GM18505 (cell line): ENCODE measurements at regions not wholly inside any gene's neighbourhood (a gene's known extent, or its start where the extent isn't known, plus 50 kb on each side); places are given as distances from the start of the nearest gene placed in this dataset.
"Not testable (repeated sequence)": the region's sequence is repeated elsewhere in the genome, so short reads cannot be mapped to it uniquely, and the experiment has no call there.

Experiments
- ATAC-seq: cut with Tn5 transposase; IDR thresholded peaks from one replicate; pipeline ENCODE4 v1.9.1; 2021; ENCODE audit not compliant: unreplicated experiment
- POLR2A ChIP-seq: IDR thresholded peaks from 4 replicates; pipeline ENCODE4 v1.6.1; 2011; ENCODE audit warnings: borderline replicate concordance; ENCODE audit not compliant: insufficient read depth, insufficient read length; ENCODE audit errors: extremely low read depth

DNA sequence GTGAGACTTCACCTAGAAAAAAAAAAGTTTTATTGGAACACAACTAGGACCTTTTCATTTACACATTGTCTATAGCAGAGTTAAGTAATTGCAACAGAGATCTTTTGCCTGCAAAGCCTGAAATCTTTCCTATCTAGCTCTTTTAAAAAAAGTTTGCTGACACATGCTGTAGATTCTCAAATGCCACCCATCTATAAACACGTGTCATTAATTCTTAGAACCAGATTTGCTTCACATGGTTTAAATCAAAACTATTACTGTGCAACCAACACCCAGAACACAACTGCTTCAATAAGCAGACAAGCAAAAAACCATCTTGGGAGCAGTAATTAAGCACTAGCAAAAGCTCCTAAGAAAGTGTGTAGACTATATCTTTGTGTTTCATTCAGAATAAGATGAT, 55.0 kb downstream of the OXSM start:
- ATAC-seq, result no peak
- no peak for TF ChIP-seq POLR2A

DNA sequence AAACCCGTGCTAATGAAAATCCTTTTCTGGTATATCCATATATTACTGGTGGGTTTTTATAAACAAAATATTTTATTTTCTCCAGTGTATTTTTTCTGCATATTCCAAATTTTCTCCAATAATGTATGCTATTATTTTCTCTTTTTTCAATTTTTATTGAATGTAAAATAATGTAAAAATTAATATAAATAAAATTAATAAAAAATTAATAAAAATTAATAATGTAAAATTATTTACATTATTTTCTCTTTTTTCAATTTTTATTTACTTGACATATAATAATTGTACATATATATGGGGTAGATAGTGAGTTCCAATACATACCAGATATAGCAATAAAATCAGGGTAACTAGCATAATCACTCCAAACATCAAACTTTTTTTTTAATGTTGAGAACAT, 56.4 kb downstream of the OXSM start:
- no peak for TF ChIP-seq POLR2A
- ATAC-seq, result no peak

DNA sequence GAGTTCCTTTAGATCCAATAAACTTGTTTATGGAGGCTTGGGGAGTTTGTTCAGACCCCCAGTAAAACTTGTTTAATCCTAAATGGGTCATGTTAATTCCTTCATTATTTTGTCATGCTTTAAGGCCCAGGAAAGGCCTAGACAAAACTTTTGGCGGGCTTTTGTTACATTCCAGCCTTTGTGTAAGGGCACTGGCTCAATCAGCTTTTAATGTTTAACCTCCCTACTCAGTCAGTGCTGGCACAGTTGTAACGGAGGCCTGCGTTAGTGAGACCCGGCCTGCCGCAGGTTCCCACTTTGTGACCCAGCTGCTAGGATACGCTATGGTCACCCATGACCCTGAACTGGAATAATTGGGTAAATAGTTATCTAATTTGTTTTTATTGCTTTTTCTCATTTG, 59.2 kb downstream of the OXSM start:
- ATAC-seq, result no peak
- no peak for TF ChIP-seq POLR2A

DNA sequence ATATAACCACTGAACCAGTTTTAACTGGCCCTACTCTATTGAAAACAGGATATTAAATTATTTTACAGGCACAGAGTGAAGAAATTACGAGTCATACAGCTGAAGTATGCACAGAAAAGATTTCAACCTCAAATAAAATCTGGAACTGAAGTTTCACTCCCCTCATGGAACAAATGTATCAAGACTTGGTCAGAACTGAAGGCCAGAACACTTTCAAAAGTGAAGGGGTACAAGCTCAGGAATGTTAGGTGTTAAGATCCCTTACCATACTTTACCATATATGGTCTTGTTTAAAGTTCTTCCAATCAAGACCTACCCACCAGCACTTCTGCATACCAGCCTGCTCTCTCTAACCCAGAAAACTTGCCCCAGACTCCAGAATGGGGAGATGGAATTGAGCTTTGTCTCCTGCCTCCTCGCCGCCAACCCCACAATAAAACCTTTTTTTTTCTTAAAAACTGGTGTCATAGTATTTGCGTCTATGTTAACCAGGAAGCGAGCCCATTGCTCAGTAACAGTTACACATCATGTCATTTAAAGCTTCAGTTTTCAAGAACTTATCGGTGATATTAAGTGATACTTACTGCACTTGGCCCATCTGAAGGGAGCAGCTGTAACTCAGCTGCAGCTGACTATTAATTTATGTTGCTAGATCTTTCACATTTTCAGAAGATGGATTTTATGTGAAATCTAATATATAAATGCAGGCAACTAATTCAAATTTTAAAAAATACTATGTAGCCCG, 59.9 kb downstream of the OXSM start:
- no peak for TF ChIP-seq POLR2A
- ATAC-seq, result no peak

DNA sequence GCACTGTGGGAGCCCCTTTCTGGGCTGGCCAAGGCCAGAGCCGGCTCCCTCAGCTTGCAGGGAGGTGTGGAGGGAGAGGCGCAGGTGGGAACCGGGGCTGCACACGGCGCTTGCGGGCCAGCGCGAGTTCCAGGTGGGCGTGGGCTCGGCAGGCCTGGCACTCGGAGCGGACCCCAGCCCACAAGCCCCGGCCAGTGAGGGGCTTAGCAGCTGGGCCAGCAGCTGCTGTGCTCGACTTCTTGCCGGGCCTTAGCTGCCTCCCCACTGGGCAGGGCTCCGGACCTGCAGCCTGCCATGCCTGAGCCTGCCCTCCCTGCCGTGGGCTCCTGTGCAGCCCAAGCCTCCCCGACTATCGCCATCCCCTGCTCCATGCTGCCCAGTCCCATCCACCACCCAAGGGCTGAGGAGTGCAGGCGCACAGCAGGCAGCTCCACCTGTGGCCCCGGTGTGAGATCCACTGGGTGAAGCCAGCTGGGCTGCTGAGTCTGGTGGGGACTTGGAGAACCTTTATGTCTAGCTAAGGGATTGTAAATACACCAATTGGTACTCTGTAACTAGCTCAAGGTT, 61.9 kb downstream of the OXSM start:
- ATAC-seq, result not testable (repeated sequence)

DNA sequence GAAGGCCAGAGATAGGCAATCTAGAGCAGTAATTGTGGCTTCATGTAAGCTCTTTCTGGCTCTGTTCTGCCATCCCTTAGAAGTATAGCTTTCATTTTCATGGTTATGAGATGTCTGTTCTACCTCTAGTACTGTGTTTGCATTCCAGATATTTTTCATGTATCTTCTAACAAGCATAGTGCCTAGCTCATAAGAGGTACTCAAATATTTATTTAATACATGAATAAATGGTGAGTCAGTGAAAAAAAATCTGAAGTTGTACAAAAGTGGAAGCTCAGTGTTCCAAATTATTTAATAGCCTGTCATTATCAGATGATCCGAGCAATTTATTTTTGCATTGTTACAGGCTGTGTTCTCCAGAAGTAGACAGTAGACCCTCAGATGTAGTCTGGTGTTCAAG, 64.3 kb downstream of the OXSM start:
- no peak for ATAC-seq

DNA sequence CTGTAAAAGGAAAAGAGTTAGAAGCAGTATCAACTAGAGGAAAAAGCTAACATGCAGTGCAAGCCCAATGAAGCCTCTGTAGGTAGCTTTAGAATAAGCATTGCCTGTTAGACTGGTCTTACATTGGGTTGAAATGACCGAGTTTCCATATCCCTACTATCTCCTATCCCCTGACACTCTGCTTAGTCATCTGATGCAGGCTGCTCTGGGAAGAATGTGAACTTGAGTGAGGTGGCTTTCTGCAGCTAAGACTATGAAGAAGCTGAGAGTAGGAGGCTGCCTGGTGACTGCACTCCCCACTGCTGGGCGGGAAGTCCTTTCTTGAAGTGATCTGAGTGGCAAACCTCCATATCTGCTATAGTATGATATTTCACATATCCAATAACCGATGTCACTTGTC, 64.7 kb downstream of the OXSM start:
- no peak for TF ChIP-seq POLR2A
- no peak for ATAC-seq

More for the DNA sequence above, 64.3 kb downstream of the OXSM start:
- TF ChIP-seq POLR2A, result no peak

DNA sequence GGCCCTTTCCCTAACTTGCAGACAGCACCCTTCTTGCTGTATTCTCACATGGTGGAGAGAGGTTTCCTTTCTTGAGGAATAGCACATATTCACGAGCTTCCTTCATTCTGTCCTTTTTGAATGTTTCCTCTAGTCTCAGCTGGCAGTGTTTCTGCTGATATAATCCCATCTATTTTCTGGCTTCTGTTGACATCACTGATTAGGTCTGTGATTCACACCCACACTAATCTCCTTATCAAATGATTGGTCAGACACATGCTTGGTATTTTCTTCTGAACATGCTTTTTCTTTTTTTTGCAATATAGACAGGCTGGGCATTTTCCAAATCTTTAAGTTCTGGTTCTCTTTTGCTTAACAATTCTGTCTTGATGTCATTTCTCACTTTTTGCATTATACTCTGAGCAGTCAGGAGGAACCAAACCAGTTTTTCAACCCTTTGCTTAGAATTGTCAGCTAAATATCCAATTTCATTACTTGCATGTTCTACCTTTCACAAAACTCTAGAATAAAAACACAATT, 65.4 kb downstream of the OXSM start:
- no peak for TF ChIP-seq POLR2A
- no peak for ATAC-seq

DNA sequence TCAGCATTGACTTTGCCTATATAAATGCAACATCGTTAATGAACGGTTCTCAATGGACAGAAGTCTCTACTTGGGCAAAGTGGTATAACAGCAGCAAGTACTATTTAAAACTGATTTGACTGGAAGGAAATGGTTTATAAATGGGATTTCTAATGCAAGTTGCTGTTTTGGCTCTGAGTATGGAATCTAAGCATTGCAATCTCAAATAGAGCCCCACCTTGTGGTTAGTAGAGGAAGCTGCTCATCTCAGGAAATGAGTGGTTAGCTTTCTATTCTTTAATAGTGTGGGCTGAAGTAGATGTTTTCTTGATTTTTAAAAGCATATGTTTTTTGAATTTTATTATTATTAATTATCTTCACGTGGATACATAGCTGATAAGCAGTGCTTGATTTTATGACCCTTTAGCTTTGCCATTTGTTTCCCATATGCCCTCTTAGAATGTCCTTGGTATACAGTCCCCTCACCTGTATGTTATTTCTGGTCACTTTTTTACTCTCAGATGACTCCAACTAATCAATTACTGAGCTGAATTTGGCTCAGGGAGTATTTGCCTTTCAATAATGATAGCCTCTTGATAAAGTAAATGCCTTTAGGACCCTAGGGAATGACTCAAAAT, 67.1 kb downstream of the OXSM start:
- TF ChIP-seq POLR2A, result no peak
- ATAC-seq, result peak; percentile 90

DNA sequence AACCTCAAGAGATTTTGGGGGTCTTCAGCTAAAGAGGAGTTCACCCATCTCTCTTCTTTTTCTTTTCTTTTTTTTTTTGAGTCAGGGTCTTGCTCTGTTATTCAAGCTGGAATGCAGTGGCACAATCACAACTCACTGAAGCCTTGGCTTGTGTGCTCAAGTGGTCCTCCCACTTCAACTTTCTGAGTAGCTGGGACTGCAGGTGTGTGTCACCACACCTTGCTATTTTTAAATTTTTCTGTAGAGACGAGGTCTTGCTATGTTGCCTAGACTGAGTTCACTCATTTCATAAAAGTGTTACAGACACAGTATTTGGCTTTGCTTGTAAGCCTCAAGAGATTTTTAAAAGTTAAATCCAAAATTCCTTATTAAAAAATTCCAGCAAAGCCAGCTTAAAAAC, 71.7 kb downstream of the OXSM start:
- ATAC-seq, result no peak
- TF ChIP-seq POLR2A, result no peak

DNA sequence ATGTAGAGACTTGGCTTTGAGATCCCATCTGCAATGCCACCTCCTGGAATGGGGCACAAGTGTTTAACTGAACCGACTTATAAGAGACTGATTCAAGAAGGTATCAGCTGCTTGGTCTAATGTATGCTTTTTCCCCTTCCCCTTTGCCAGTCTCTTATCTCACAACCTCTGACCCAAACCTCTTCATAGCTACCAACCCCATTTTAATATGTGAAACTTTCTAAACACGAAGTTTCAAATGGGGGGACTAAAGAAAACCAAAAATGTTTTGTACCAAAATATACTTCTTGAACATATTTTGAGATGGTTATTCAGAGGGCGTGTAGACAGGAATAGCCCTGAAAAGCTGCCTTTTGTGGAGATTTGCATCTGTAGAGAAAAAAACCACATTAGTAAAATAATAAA, 73.1 kb downstream of the OXSM start:
- no peak for ATAC-seq
- no peak for TF ChIP-seq POLR2A

DNA sequence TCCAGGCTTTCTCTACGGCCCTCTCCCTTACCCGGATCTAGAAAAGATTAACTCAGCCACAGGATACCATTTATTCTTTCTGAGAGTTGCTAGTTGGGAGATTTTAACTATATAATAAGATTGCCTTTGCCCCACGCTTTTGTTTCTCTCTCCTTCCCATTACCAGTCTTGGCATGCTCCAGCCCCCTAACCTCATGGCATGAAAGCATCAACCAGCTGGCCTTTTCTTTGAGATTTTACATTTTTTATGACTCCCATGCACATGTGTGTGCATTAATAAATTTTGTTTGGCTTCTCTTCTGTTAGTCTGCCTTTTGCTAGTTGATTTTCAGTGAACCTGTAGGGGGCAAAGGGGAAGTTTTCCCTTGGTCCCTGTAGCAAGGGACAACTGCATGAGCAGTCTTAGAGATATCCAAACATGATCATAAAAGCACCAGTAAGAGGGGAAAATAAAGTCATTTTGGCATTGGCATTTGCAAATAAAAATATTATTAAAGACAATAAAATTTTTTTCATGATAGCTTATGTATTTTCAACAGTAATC, 73.6 kb downstream of the OXSM start:
- ATAC-seq, result no peak
- no peak for TF ChIP-seq POLR2A

DNA sequence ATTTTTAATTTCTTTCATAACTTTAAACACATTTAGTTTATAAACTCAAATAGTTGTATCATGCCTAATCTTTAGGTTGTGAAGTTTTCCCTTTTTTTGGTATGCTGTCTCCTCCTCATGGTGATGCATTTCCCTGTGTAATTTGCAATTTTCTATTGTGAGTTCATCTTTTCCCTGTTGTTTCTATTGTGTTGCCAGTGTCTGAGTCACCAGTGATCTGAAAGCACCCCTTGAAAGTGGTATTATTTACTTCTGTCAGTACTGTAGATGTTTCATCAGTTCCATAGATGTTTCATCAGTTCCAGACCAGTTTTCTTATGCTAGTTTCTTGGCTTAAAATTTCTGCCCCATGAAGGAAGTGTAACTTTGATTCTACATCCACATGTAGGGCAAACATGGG, 80.6 kb downstream of the OXSM start:
- no peak for ATAC-seq
- TF ChIP-seq POLR2A, result no peak
